ENCODE measurements at regions not wholly inside any gene's neighbourhood (a gene's known extent, or its start where the extent isn't known, plus 50 kb on each side); places are given as distances from the start of the nearest gene placed in this dataset.

- TF ChIP-seq, protein P1, sequence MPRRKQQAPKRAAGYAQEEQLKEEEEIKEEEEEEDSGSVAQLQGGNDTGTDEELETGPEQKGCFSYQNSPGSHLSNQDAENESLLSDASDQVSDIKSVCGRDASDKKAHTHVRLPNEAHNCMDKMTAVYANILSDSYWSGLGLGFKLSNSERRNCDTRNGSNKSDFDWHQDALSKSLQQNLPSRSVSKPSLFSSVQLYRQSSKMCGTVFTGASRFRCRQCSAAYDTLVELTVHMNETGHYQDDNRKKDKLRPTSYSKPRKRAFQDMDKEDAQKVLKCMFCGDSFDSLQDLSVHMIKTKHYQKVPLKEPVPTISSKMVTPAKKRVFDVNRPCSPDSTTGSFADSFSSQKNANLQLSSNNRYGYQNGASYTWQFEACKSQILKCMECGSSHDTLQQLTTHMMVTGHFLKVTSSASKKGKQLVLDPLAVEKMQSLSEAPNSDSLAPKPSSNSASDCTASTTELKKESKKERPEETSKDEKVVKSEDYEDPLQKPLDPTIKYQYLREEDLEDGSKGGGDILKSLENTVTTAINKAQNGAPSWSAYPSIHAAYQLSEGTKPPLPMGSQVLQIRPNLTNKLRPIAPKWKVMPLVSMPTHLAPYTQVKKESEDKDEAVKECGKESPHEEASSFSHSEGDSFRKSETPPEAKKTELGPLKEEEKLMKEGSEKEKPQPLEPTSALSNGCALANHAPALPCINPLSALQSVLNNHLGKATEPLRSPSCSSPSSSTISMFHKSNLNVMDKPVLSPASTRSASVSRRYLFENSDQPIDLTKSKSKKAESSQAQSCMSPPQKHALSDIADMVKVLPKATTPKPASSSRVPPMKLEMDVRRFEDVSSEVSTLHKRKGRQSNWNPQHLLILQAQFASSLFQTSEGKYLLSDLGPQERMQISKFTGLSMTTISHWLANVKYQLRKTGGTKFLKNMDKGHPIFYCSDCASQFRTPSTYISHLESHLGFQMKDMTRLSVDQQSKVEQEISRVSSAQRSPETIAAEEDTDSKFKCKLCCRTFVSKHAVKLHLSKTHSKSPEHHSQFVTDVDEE (CRISPR knock-in tag; IDR thresholded peaks at IDR 0.05): no peak
- TF ChIP-seq CREB5 (CRISPR knock-in tag; IDR thresholded peaks at IDR 0.05; ENCODE audit: low read depth) (no peak), ZFP30 (CRISPR knock-in tag; IDR thresholded peaks at IDR 0.05) (no peak), ZC3H10 (CRISPR knock-in tag; IDR thresholded peaks at IDR 0.05) (no peak)
- TF ChIP-seq, protein P2, sequence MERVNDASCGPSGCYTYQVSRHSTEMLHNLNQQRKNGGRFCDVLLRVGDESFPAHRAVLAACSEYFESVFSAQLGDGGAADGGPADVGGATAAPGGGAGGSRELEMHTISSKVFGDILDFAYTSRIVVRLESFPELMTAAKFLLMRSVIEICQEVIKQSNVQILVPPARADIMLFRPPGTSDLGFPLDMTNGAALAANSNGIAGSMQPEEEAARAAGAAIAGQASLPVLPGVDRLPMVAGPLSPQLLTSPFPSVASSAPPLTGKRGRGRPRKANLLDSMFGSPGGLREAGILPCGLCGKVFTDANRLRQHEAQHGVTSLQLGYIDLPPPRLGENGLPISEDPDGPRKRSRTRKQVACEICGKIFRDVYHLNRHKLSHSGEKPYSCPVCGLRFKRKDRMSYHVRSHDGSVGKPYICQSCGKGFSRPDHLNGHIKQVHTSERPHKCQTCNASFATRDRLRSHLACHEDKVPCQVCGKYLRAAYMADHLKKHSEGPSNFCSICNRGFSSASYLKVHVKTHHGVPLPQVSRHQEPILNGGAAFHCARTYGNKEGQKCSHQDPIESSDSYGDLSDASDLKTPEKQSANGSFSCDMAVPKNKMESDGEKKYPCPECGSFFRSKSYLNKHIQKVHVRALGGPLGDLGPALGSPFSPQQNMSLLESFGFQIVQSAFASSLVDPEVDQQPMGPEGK (CRISPR knock-in tag; IDR thresholded peaks at IDR 0.05; ENCODE audit: borderline replicate concordance): no peak
Observed at GRCh38 chr20:7463290-7463689, 477.0 kb downstream of the HAO1 start.

Measured in SK-N-SH treated with all-trans-retinoic acid at 6 μM for 48 hours (cell line).